ENCODE measurements at regions not wholly inside any gene's neighbourhood (a gene's known extent, or its start where the extent isn't known, plus 50 kb on each side); places are given as distances from the start of the nearest gene placed in this dataset.

DNA sequence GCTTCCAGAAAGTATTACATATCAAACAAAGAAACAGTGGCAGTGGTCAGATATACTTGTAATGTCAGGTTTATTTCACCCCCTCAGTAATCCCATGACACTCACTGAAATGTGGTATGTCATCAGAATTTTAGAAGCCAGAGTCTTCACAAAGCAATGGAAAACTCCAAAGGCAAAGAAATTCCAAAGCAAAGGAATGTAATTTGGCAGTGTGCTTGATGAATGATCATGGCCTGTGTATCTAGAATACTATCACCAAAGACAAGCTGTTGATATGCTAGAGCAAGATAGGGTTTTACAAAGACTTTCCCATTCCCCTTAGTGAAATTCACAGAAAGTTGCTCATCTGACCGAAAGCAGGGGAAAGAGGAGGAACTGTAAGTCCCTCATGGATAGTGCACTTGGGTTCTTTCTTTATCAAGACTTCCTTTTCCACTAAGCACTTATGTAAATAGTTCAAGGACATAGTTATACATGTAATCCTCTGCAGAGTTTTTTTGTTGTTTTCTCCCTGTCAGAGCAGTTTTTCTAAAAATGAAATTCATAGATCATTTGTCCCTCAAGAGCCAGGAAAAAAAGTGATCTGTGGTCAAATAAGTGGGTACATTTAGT, 243.4 kb downstream of the NHLRC3 start:
- no peak for DNase-seq (ENCODE audit: low read depth)

DNA sequence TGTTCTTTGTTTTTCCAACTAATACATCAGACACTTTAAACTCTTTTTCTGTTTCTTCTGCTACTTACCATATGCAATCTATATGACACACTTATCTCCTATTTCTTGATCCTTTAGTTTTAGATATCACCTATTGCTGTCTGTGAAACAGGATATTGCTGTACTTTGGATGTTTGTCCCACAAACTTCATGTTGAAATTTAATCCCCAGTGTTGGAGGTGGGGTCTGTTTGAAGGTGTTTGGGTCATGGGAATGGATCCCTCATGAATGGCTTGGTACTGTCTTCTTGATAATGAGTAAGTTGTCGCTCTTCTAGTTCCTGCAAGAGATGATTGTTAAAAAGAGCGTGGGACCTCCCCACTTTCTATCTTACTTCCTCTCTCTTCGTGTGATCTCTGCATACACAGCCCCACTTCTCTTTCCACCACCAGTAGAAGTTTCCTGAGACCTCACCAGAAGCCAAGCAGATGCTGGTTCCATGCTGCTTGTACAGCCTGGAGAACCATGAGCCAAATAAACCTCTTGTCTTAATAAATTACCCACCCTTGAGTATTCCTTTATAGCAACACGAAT, 244.2 kb downstream of the NHLRC3 start:
- no peak for DNase-seq (ENCODE audit: low read depth)
- TF ChIP-seq, protein P1, sequence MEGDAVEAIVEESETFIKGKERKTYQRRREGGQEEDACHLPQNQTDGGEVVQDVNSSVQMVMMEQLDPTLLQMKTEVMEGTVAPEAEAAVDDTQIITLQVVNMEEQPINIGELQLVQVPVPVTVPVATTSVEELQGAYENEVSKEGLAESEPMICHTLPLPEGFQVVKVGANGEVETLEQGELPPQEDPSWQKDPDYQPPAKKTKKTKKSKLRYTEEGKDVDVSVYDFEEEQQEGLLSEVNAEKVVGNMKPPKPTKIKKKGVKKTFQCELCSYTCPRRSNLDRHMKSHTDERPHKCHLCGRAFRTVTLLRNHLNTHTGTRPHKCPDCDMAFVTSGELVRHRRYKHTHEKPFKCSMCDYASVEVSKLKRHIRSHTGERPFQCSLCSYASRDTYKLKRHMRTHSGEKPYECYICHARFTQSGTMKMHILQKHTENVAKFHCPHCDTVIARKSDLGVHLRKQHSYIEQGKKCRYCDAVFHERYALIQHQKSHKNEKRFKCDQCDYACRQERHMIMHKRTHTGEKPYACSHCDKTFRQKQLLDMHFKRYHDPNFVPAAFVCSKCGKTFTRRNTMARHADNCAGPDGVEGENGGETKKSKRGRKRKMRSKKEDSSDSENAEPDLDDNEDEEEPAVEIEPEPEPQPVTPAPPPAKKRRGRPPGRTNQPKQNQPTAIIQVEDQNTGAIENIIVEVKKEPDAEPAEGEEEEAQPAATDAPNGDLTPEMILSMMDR (IDR thresholded peaks at IDR 0.05; ENCODE audit: insufficient read depth, low read depth, low read length, missing control alignments): no peak
- no peak overlapping the region for H3K4me3 ChIP-seq (ENCODE audit: low read length)

More for the DNA sequence above, 243.4 kb downstream of the NHLRC3 start:
- TF ChIP-seq, protein P1 (IDR thresholded peaks at IDR 0.05; ENCODE audit: insufficient read depth, low read depth, low read length, missing control alignments): no peak
- H3K4me3 ChIP-seq (ENCODE audit: low read length): no peak overlapping the region

DNA sequence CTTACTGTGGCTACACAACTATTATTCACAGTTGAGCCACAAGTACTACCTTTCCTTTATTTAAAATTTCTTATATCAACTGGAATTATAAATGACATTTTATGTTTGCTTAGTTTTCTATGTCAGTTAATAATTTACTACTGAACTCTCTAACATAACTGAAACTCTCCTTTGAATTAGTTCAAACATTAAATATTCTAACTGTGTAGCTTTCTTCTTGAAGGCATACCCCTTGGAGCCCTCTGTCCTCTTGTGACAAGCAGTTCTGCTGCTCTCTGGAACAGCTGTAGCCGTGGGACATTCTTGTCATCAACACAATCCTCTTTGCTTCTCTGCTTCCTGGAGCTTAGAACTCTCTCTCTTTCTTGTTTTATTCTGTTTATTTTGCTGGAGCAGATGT, 244.8 kb downstream of the NHLRC3 start:
- no peak for DNase-seq (ENCODE audit: low read depth)
- TF ChIP-seq, protein P1 (IDR thresholded peaks at IDR 0.05; ENCODE audit: insufficient read depth, low read depth, low read length, missing control alignments): no peak
- no peak overlapping the region for H3K4me3 ChIP-seq (ENCODE audit: low read length)

DNA sequence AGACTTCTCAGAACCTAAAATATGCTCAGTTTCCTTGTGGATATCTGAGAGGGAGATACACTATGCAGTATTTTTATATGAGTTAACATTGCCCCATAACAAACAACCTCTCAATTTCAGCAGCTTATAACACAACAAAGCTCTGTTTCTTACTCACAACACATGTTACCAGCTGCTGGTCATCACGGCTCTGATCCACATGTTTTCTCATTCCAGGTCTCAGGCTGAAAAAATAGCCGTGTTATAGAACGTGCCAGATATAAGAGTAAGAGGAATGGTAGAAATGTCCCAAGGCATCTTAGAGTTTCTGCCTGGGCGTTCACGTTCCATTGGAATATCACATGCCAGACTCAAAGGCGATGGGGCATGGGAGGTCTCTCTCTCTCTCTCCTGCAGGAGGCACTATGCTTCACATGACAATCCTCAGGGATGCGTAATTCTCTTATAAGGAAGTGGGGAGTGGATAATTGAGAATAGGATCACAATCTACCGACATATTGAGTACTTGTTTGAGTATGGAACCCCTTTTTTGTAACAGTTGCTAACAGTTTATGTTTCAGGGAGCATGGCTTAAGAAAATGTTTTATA, 246.6 kb downstream of the NHLRC3 start:
- TF ChIP-seq, protein P1 (IDR thresholded peaks at IDR 0.05; ENCODE audit: insufficient read depth, low read depth, low read length, missing control alignments): no peak
- no peak overlapping the region for H3K4me3 ChIP-seq (ENCODE audit: low read length)
- no peak for DNase-seq (ENCODE audit: low read depth)

Data from epithelial cell of esophagus (primary cell).